ENCODE measurements at regions not wholly inside any gene's neighbourhood (a gene's known extent, or its start where the extent isn't known, plus 50 kb on each side); places are given as distances from the start of the nearest gene placed in this dataset.

DNA sequence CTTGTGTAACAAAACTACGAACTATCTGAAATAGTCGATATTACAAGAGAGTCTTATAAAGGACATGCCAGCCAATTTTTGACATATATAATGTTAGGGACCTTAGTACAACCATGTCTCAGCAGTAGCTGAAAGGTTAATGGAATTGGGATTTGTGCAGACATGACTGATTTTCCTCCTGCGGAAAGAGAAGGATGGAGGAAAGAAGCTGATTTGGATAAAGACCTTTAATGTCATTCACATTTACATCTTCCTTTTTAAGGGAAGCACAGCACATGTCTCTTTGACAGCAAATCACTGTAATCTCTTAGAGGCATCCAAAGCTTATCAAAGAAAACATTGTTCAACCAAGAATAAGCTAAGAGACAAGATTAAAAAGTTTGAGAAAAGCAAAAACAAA is 1976.2 kb upstream of the IGFBP7 start:
- no peak for DNase-seq

DNA sequence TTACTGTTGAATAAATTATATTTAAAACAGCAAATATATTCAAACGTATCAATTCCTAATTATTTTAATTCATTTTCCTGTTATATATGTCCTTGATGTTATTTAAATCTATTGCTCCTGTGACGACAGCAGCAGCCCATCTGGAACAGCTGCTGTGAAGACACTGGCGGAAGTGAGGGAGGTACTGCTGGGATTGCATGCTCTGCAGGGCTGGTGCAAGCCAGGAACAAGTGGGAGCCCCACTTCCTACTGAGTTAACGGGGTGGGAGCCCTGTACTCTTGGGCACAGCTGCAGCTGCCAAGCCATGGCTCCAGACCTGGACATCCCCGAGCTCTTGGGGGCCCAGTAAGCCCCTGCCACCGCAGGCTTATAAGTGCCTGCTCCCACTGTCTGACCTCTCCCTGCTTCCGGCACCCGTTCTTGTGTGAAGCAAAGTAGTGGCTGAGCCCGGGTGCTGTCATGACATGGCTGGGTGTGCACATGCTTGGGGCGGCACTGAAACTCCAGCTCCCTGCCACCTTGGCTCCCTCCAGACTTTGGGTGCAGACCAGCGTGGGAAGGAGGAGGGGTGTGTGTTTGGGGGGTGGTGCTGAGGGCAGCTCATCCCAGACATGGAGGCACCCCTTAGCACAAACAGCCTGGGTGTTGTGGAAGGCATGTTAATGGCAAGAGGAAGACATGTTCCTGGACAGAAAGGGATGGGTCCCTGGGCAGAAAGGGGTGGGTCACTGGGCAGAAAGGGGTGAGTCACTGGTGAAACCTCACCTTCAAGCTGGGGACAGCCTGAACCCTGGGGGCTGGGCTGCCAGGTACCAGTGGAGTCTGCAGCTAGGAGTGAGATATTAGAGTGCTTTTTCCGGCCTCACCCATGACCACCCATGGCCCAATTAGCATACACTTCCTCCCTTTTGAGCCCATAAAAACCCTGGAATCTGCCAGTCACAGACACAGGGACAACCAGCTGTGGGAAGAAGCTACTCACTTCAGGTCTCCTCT is 1981.3 kb upstream of the IGFBP7 start:
- DNase-seq = no peak

DNA sequence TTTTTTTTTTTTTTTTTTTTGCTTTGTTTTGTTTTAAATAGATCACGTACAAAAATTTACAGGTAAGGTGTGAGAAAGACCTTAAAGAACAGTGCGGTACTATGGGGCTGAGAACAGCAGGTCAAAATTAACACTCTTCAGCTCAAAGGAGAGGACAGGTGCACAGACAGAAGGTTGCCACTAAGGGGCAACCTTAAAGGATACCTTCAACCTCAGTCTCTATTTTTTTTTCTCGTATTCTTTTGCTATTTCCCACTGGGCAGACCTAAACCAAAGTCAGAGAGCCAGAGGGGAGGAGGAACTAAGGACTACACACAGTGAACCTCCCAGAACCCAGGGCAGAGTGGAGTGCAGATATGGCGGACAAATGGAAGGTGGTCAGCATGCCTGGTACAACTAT is 1984.3 kb upstream of the IGFBP7 start:
- DNase-seq = no peak

DNA sequence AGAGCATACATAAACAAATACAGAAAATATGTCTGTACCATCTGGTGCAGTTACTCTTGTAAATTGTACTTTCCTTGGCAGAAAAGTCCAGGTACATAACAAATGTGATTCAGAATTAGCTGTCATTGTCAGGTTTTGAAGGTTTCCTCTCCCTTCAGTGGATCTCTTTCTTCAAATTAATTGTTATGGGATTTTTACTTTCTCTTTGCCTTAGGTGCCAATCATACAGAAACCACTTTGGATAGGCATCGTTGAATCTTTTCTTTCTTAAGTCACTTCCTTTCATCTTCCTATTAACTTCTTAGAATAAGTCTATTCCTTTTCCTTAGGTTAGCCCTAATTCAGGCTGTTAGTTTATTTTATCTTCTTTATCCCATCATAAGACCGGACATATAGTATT is 1992.1 kb upstream of the IGFBP7 start:
- DNase-seq = no peak

DNA sequence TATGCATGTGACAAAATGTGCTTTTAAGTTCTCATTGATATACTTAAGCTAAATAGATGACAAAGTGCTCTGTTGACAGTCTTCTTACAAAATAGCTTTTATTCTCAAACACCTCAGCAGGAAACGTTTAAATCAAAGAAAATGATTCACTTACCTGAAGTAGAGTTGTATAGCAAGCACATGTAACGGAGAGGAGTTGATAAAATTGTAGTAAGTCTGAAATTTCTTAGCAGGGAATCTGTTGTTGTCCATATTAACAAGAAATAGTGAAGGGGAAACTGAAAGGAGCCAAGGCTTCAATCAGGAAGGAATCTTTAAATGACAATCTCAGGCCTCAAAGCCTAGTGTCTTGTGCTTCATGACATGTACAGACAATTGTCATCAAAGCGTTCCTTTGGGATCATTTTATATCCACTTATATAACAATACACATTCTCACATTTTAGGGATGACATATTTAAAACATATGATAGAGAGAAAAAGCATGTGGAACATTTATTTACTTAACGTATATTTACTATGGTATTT is 2010.2 kb upstream of the IGFBP7 start:
- DNase-seq = no peak

DNA sequence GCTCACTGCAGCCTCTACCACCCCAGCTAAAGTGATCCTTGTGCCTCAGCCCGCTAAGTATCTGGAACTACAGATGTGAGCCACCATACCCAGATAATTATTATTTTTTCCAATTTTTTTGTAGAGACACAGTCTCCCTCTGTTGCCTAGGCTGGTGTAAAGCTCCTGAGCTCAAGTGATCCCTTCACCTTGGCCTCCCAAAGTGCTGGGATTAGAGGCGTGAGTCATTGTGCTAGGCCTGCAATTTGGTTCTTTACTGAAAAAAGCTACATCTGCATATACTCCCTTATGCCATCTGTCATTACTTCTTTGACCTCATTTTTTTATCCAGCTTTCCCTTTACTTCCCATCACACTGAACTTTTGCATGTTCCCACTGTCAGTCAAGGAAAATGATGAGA is 2012.4 kb upstream of the IGFBP7 start:
- DNase-seq = no peak

- DNase-seq = no peak
Observed at GRCh38 chr4:59126159-59126558, 2016.0 kb upstream of the IGFBP7 start.

GRCh38 chr4:59127006-59127405 is 2016.8 kb upstream of the IGFBP7 start:
- DNase-seq = no peak

DNA sequence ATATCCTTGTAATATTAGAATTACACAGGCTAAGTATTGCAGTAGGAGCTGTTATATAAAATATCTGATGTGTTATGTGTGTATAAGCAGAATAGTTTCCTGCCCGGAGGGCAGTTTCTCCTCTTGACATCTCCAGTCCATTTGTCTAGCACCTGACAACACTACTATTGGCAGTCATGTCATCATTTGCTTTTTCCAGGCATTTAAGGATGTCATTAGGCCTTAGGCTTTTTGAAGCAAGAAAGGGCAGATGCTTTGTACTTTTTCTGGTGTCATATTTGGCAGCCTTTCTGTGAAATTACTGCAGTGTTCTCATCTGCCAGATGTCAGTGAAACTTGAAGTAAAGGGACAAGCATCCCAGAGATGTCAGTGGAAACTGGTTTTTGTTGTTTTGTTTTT is 2017.6 kb upstream of the IGFBP7 start:
- DNase-seq = no peak

DNA sequence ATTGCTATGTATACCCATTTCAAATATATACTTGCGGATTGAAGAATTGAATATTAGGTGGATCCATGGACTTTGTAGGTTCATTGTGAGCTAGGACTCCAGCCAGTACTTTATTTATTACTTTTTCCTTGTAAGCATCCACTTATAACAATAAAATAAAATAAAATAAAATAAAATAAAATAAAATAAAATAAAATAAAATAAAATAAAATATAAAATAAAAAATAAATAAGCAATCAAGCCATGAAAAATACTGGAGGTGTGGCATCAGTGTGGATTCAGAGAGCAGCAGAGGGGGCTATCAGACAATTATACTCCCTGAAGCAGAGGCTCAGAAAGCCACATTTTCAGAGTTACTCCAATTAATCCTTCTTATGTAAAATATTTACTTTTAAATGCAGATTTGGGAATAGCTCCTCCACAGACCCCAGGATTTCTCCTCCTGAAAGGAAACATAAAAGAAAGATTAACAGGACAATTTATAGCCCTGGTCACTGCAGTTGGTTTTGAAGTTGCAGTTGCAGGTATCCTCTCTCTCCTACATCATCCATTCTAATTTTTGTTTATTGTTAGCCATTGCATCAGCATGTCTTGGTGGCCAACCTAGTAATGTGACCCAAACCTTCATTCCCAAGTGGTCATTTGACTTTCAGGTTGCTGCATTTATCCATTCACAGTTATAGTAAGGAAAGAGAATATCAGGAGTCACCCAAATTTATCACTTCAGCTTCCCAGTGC is 2025.2 kb upstream of the IGFBP7 start:
- DNase-seq = no peak

GRCh38 chr4:59161249-59161648 is 2038.9 kb upstream of the ADGRL3 start:
- no peak for DNase-seq

GRCh38 chr4:59175617-59176016 is 2024.5 kb upstream of the ADGRL3 start:
- no peak for DNase-seq

DNA sequence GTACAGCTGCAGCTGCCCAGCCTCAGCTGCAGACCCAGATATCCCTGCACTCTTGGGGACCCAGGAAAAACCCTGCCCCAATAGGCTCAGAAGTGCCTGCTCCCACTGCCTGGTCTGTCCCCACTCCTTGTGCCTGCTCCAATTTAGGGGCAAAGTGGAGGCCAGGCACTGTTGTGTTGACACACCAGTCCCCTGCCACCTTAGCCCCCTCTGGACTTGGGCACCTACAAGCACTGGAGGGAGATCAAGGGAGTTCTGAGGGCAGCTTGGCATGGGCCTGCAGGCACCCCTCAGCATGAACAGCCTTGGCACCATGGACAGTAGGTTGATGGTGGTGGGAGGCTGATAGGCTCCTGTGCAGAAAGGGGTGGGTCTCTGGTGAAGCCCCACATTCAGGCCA is 2020.8 kb upstream of the ADGRL3 start:
- no peak for DNase-seq

DNA sequence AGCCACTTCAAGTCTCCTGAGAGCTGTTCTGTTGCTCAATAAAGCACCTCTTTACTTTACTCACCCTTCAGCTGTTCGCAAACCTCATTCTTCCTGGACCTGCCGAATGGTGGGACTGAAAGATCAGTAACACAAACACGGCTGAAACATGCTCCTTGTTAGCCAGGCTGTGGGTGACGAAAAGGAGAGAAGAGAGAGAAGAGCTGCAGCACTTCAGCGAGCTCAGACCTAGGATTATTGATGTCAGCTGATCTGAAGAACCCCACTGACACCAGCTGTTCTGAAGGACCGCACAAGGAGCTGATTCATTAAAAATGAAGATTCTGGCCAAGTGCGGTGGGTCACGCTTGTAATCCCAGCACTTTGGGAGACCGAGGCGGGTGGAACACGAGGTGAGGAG is 2020.0 kb upstream of the ADGRL3 start:
- no peak for DNase-seq

GRCh38 chr4:59180969-59181368 is 2019.2 kb upstream of the ADGRL3 start:
- no peak for DNase-seq

DNA sequence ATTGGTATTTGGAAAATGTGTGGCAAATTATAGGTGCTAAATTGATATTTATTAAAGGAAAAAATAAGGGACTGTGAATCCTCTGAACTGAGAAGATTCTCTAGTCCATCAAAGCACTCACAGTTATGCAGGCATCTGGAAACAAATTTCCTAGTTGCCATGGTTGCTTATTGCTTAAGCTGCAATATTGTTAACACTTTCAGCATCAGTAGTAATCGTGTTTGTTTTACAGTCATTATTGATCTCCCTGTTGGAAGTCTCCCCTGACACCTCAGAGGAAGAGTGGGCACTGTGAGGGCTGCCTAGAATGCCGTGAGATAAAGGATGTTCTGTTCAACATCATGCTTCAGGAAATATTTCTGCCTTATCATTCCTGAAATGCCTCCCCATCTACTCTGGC is 2004.3 kb upstream of the ADGRL3 start:
- no peak for DNase-seq

GRCh38 chr4:59200992-59201391 is 1999.1 kb upstream of the ADGRL3 start:
- no peak for DNase-seq

DNA sequence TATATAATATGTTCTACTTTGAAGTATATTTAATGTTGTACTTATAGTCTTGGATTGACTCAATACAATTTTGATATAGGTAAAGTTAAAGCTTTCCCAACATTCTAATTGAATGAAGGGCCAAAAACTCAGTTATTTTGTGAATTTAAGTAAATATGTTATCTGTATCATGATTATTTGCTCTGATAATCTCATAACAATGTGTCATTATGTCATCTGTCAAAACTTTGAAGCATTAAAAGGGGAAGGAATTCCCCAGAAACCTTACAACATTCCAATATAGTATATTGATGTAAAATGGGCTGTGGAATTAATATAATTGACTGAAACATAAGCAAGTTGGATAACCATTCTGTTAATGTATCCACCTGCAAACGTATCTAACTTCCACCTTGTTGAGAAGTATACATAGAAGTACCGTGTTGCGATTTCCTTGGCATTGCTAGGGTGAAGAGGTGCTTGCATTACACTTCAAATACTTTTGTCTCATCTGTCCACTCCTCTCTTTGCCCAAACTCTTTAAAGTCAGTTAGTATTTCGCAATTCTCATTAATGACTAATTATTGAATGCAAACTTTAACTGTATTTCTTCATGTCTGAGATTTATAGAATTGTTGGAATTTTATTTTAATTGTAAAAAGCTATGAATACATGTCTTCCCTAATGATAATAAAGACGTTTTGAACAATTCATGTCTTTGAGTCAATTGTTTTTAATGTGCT is 1982.1 kb upstream of the ADGRL3 start:
- DNase-seq = no peak

- DNase-seq = no peak
Observed at GRCh38 chr4:59222221-59222620, 1977.9 kb upstream of the ADGRL3 start.

DNA sequence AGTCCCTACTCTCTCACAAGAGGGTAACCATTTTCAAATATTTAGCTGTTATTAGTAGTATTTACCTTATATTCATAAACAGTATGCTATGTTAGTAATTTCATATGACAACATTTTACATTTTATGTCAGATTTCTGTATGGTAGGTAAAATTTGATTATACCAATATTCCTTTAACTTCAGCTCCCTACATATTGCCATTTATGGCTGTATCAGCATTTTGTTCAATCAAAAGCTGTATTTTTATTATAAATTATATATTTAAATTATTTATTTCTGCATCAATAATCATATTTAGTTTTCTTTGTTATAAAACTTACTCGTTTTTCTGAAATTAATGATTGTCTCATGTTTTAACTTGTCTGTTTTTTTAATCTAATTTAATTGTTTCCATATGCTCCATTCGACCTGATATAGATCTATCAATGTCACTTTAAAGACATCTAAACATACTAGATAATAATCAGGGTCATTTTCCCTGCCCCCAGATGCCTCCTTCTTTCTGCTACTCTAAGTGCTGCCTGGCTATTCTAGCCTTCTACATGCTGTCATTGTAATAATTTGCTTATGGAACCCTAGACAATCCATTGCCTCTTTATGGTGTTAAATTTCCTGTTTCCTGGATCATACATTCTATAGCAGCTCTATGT is 1976.7 kb upstream of the ADGRL3 start:
- no peak for DNase-seq

DNA sequence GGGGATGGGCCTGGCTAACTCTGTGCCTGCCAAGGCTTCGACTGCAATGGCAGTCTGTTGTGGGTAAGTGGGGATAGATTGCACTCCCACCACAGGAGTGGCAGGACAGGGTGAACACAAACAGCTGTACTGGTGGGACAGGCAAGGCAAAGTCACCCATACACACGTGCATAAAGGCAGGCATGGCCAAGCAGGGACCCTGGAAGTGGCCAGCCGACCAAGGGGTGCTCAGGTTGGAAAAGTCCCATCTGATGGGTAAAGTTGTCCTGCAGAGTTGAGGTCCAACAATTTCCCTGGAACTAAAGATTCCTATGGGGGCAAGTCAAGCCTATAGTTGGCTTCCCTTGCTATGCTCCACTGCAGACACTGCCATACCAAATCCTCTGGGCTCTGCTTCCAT is 1961.9 kb upstream of the ADGRL3 start:
- DNase-seq = no peak

DNA sequence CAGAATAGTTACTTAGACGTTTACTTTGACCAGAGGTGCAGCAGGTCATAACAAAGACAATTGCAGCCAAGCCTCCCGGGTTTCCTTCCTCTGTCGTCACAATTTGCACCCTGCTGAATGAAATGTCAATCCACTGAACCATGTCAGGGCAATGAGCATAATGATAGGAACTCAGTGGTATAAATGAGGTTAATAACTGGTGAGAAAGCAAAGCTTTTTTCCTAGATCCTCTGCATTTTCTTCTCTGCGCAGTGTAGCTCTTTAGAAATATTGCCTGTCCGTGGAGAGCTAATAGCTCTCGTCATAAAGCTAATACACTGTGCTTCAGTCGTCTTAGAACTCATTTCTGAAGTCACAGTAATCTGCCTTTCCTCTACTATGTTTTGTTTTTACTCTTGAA is 1960.1 kb upstream of the ADGRL3 start:
- no peak for DNase-seq

- DNase-seq = no peak
Observed at GRCh38 chr4:59243038-59243437, 1957.1 kb upstream of the ADGRL3 start.

All from stimulated activated CD4-positive, alpha-beta T cell treated with anti-CD3 and anti-CD28 coated beads, Interleukin-2, amount 100 ng/mL, for 24 hours (primary cell).